KOPT-K1 (cell line): ENCODE measurements at regions not wholly inside any gene's neighbourhood (a gene's known extent, or its start where the extent isn't known, plus 50 kb on each side); places are given as distances from the start of the nearest gene placed in this dataset.
"Not testable (repeated sequence)": the region's sequence is repeated elsewhere in the genome, so short reads cannot be mapped to it uniquely, and the experiment has no call there.

Source experiments
- H3K27ac ChIP-seq: fragments of 200-600 bp; sonication (generic); 2 replicates; pipeline ENCODE4 v1.5.1; 2016; ENCODE audit warnings: antibody characterized with exemption, mild to moderate bottlenecking, low read depth, low read length; ENCODE audit not compliant: poor library complexity, severe bottlenecking
- H3K36me3 ChIP-seq: fragments of 200-600 bp; sonication (generic); 2 replicates; pipeline ENCODE4 v1.5.1; 2017; ENCODE audit warnings: antibody characterized with exemption, mild to moderate bottlenecking, low read length, moderate library complexity; ENCODE audit not compliant: insufficient read depth
- H3K9me3 ChIP-seq: fragments of 200-600 bp; sonication (generic); 2 replicates; pipeline ENCODE4 v1.5.1; 2017; ENCODE audit warnings: antibody characterized with exemption, low read length, mild to moderate bottlenecking; ENCODE audit not compliant: insufficient read depth, poor library complexity, severe bottlenecking

GRCh38 chr15:93366387-93367100 is 277.5 kb upstream of the RGMA start:
- Histone ChIP-seq H3K27ac (no peak overlapping the region), H3K36me3 (no peaks in the 10 kb centered on the region), H3K9me3 (no peaks in the 10 kb centered on the region)

- Histone ChIP-seq H3K9me3 (no peaks in the 10 kb centered on the region), H3K27ac (no peak overlapping the region), H3K36me3 (no peaks in the 10 kb centered on the region)
Measured at GRCh38 chr15:93362821-93363220, 273.8 kb upstream of the RGMA start.

- no peaks in the 10 kb centered on the region for H3K36me3 ChIP-seq
- no peaks in the 10 kb centered on the region for H3K9me3 ChIP-seq
- H3K27ac ChIP-seq, result no peak overlapping the region
Measured at GRCh38 chr15:93362203-93362602, 273.2 kb upstream of the RGMA start.

- Histone ChIP-seq H3K9me3 (no peaks in the 10 kb centered on the region), H3K36me3 (no peaks in the 10 kb centered on the region), H3K27ac (no peak overlapping the region)
Measured at GRCh38 chr15:93361703-93362102, 272.7 kb upstream of the RGMA start.

GRCh38 chr15:93360976-93361375 is 272.0 kb upstream of the RGMA start:
- Histone ChIP-seq H3K9me3 (no peaks in the 10 kb centered on the region), H3K27ac (no peak overlapping the region), H3K36me3 (no peaks in the 10 kb centered on the region)

GRCh38 chr15:93360318-93360717 is 271.3 kb upstream of the RGMA start:
- Histone ChIP-seq H3K27ac (no peak overlapping the region), H3K9me3 (no peaks in the 10 kb centered on the region), H3K36me3 (no peaks in the 10 kb centered on the region)

GRCh38 chr15:93359425-93360131 is 270.6 kb upstream of the RGMA start:
- no peak overlapping the region for H3K27ac ChIP-seq
- H3K36me3 ChIP-seq, result no peaks in the 10 kb centered on the region
- H3K9me3 ChIP-seq, result no peaks in the 10 kb centered on the region

- Histone ChIP-seq H3K36me3 (no peaks in the 10 kb centered on the region), H3K27ac (no peak overlapping the region), H3K9me3 (no peaks in the 10 kb centered on the region)
Measured at GRCh38 chr15:93359060-93359408, 270.0 kb upstream of the RGMA start.

GRCh38 chr15:93358166-93359059 is 269.4 kb upstream of the RGMA start:
- Histone ChIP-seq H3K27ac (no peak overlapping the region), H3K9me3 (no peaks in the 10 kb centered on the region), H3K36me3 (no peaks in the 10 kb centered on the region)

- Histone ChIP-seq H3K9me3 (no peaks in the 10 kb centered on the region), H3K27ac (no peak overlapping the region), H3K36me3 (no peaks in the 10 kb centered on the region)
Measured at GRCh38 chr15:93348711-93349545, 259.9 kb upstream of the RGMA start.

GRCh38 chr15:93347986-93348385 is 259.0 kb upstream of the RGMA start:
- no peaks in the 10 kb centered on the region for H3K36me3 ChIP-seq
- H3K9me3 ChIP-seq, result no peaks in the 10 kb centered on the region
- no peak overlapping the region for H3K27ac ChIP-seq

GRCh38 chr15:93345981-93346380 is 257.0 kb upstream of the RGMA start:
- Histone ChIP-seq H3K36me3 (no peaks in the 10 kb centered on the region), H3K9me3 (no peaks in the 10 kb centered on the region), H3K27ac (no peak overlapping the region)

GRCh38 chr15:93343402-93343801 is 254.4 kb upstream of the RGMA start:
- not testable (repeated sequence) for H3K27ac ChIP-seq, H3K9me3 ChIP-seq, H3K36me3 ChIP-seq

GRCh38 chr15:93341164-93341563 is 252.2 kb upstream of the RGMA start:
- Histone ChIP-seq H3K36me3 (no peaks in the 10 kb centered on the region), H3K27ac (no peak overlapping the region), H3K9me3 (no peaks in the 10 kb centered on the region)

GRCh38 chr15:93340406-93340805 is 251.4 kb upstream of the RGMA start:
- no peaks in the 10 kb centered on the region for H3K36me3 ChIP-seq
- H3K27ac ChIP-seq, result no peak overlapping the region
- no peaks in the 10 kb centered on the region for H3K9me3 ChIP-seq
